CD4-positive, alpha-beta T cell treated with Interleukin-6 for 4 hours (primary cell): ENCODE measurements at regions not wholly inside any gene's neighbourhood (a gene's known extent, or its start where the extent isn't known, plus 50 kb on each side); places are given as distances from the start of the nearest gene placed in this dataset.
A peak's percentile ranks its signal among the peaks of the same experiment; 100 is the strongest.
"Not testable (repeated sequence)": the region's sequence is repeated elsewhere in the genome, so short reads cannot be mapped to it uniquely, and the experiment has no call there.

Source experiments
- DNase-seq: peaks from one replicate; pipeline ENCODE4 v3.0.0-alpha.2; 2020; ENCODE audit warnings: mixed read lengths

DNA sequence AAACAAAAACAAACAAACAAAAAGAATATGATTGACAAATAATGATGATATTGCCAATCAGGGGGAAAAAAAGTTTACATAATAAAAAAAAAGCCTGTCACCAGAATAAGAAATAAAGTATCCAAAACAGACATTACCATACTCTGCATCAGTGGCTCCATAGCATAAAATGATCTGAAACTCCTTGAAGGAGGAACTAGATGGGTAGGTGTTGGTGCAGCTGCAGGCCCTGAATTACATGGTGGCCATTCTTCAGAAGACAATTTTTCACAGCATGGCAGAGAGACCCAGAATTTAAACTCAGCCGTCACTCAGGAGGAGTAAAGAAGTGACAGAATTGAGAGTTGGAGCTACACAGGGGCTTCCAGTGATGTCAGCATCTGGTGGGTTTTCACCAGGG, 60.2 kb downstream of the GLUL start:
- no peak for DNase-seq

- no peak for DNase-seq
These were observed 61.3 kb downstream of the GLUL start for GRCh38 chr1:182330303-182330702.

- no peak for DNase-seq
These were observed 62.1 kb downstream of the GLUL start for GRCh38 chr1:182329471-182329870.

GRCh38 chr1:182328591-182328990, 63.0 kb downstream of the GLUL start:
- no peak for DNase-seq

DNA sequence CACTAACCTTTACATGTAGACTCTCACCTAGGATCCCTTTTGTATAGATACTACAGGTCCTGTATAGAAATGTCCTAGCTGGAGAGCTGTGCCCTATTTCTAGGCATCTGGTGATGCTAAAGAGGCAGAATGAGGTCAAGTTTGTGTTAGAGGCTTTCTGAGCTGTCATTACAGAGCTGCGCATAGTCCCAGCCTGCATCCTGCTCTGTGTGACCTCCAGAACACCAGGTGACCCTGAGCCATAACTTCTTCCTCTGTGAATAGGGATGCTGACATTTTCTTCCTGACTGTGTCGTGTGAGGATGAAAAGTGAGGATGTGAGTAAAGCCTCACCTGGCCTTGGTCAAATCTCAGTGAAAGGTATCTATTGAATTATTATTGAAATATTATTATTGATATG, 66.3 kb downstream of the GLUL start:
- no peak for DNase-seq

- DNase-seq: not testable (repeated sequence)
These were observed 70.1 kb downstream of the GLUL start for GRCh38 chr1:182321532-182321931.

DNA sequence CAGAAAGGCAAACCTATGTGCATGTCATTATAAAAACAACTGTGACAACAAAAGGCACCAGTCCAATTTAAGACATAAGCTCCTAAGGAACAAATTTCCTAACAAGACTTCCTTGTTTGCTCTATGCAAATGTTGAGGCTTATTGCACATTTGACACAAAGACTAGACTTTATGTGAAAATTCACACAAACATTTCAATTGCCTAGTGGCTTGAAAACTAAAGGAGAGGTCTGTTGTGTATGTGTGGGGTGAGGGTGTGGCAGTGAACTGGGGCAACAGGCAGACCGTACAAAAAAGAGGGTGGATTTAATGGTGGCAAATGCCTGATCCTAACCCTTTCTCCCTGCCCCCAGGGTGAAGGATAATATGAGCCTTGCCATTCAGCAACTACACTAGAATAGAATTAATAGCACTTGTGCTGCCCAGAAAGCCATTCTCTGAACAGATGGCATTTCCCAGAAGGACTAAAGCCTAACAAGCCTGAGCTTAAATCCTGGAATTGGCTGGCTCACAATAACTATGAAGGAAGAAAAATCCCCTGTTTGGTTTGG, 73.9 kb downstream of the GLUL start:
- DNase-seq: no peak

GRCh38 chr1:182316454-182316853, 75.1 kb downstream of the GLUL start:
- DNase-seq: not testable (repeated sequence)

DNA sequence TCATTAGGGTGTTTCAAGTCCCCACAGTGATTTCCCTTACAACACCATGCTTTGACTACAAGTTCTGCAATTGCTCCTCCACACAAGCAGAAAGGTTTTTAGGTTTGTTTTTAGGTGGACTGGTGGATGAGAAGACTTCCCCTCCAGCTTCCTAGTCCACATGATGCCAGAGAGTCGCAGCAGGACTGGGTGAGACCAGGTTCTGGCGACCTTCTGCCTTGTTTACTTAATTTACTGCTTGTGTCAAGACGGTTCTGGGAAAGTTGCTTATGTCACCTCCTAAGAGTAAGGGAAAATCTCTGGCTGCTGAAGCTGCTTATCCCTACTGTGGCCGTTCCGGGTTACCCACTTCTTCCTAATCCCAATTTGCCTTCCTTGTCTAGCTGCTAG, 76.4 kb downstream of the GLUL start:
- no peak for DNase-seq

DNA sequence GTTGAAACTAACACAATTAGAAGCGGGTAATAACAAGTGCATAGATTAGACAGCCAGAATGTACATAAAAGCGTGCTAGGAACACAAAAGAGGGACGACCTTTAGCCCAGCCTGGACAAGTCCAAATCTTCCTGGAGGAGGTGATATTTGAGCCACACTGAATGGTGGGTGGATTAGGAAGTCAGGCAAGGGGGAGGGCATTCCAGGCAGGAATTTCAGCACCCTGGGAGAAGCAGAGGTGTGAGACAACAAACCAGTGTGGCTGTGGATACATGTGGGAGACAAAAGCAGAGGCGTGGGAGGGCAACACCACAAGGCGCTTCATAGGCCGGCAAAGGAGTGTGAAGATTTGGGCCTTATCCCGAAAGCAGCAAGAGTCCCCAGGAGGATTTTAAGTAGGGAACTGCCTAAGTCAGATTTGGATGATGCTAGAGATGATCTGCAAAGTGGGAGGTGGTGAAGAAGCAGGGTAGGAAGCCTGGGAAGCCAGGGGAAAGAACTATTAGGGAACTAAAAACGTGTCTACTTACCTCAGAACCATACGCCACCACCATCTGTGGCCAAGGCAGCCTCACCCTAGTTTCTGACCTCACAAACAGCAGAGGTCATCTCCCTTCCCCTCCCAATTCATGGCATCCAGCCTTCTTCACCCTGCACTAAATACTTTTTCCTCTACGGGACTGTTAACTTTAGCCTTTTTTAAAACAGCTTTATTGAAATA, 81.8 kb downstream of the GLUL start:
- DNase-seq: no peak

DNA sequence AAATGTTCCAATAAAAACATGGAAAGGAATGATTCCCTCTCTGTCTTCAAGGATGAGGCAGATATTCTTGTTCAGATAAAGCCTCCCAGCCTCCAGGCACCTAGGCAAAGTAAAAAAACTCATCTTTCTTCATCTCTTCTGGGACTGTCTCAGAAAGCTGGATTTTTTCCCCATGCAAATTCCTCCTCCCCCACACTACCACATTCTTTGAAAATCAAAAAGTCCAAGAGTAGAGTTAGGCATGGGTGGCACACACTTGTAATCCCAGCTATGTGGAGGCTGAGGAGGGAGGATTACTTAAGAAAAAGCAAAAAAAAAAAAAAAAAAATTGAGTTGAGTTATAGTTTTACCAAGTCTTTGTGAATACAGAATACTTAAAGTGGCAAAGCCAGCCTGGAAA, 82.8 kb downstream of the GLUL start:
- DNase-seq: no peak

DNA sequence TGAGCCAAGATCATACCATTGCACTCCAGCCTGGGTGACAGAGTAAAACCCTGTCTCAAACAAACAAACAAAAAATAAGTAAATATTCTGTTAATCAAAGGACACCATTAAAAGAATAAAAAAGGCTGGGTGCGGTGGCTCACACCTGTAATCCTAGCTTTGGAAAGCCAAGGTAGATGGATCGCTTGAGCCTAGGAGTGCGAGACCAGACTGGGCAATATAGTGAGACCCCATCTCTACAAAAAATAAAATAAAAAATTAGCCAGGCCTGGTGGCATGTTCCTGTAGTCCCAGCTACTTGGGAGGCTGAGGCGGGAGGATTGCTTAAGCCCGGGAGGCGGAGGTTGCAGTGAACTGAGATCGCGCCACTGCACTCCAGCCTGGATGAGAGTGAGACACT, 84.1 kb downstream of the GLUL start:
- not testable (repeated sequence) for DNase-seq

GRCh38 chr1:182305861-182306260, 85.7 kb downstream of the GLUL start:
- DNase-seq: no peak

DNA sequence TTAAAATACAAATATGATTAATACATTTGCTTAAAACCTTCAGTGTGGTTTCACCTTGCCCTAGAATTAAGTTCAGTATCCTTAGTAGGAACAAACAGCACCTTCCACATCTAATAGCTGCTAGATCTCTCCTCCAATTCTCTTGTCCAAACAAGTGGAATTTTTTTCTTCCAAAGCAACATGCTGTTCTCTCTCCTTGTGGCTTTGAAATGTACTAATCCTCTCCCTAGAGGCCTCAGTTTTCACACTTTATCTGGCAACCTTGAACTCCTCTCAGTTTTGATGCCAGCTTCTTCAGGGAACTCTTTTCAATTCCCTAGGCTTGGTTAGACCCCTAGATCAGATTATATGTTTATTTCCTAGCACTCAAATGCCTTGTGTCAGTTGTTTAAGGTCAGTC, 87.0 kb downstream of the GLUL start:
- DNase-seq: no peak

DNA sequence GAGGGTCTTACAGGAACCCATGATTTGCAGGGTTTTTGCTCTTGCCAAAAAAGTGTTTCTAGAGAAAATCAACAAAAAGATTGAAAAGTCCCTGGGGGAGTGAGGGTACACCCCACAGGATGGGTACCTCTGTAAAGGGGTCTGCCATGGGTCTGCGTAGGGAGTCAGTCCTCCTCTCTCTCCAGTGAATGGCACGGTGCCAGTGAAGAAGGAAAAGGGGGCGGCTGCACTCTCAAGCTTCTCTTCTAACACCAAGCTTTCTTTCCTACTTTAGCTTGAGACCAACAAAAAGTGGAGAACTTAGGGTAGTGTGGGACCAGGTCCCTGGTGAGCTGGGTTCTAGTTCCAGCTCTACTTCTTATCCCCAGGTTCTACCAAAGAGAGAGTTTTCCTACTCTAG, 87.4 kb downstream of the GLUL start:
- no peak for DNase-seq

DNA sequence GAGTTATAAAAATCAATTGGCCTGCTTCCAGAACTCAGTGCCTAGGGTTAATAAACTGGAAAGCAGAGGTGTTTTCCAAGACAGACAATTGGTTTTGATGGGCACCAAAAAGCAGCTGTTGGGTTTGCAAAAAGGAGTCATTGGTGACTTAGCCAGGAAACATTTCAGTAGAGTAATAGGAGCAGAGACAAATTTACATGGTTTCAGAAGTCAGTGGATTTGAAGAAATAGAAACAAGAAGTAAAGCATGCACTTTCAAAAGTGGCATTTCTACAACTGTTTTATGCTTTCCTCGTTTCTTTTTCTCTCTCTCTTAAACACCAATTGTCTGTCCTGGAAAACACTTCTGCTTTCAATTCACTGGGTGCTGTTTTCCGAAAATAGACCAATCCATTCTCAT, 87.8 kb downstream of the GLUL start:
- no peak for DNase-seq

DNA sequence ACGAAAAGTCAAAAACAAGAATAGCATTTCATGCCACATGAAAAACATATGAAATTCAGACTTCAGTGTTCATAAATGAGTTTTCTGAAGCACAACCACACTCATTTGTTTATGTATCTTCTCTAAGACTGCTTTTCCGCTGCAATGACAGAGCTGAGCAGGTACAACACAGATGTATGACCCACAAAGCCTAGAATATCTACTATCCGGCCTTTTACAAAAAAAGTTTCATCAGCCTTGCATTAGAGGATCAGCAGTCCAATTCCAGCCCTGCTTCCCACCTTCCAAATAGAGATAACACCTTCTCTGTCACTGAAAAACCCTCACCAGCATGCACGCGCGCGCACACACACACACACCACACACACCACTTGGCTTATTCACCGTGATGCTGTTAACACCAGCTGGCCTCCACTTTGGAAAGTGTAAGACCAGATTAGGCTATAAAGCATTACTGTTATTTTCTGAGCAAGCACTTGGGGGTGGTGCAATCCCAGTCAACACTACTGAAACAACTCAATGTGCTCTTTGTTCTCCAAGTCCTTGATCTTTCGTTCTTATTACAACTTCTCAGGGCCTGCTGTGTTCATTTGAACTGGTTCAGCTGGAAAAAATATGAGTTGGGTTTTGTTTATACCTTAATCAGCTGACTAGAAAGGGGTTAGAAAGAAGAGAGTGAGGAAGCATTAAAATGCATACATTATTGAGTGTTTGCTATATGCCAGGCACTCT, 90.0 kb downstream of the GLUL start:
- no peak for DNase-seq

DNA sequence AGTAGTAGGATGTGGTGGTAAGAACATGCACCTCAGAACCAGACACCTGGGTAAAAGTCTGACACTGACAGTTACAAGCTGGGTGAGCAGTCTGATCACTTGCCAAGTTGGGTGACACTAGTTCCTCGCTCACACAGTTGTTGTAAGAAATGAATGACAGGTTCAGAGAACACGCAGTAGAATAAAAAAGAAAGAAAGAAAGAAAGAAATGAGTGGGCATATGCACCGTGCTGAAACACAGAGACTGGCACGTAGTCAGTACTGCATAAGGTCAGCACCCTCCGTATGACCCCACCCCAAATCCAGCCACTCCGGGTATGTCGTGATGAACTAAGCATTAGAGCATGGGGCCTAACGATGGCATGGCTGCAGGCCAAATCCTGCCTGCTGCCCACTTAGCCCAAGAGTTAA, 90.6 kb downstream of the GLUL start:
- DNase-seq: peak; percentile 6

GRCh38 chr1:182299728-182300616, 91.6 kb downstream of the GLUL start:
- no peak for DNase-seq

- DNase-seq: not testable (repeated sequence)
These were observed 92.4 kb downstream of the GLUL start for GRCh38 chr1:182299054-182299727.

DNA sequence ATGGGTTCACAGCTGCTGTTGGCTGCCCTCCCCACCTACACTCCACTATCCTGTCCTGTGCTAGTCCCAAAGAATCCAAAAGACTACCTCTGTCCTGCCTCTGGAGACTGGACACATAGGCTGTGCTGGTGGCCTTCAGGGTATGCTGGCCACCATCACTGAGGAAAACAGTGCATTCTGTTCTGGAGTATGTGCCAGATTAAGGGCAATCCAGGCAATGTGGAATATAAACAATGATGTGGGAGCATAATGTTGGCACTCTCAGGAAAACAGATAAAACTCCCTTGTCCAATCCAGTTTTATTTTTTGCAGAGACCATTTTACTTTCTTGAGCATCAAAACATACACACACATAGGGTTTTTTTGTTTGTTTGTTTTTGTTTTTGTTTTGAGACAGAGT, 94.3 kb downstream of the GLUL start:
- DNase-seq: no peak

- no peak for DNase-seq
These were observed 95.9 kb downstream of the GLUL start for GRCh38 chr1:182295697-182296096.

DNA sequence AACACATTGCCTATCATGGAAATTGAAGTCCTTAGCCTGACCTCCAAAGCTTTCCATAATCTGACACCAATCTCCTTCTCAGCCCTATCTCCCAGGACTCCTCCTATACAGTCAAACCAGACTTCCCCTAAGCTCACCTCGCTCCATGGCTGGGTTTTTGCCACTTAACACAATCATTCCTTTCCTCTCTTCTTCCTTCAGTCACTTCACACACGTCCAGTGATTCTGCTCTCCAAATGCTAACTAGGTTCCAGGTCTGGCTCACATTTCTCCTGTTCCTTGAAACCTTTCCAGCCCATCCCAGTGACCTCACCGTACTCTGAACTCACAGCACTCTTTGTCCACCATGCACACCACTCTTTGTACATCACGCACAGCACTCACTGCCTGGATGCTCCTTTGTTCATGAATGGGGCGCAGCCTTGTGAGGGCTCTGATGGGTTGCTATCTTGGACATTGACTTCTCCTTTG, 98.4 kb downstream of the GLUL start:
- no peak for DNase-seq
